HG02884 (cell line): ENCODE measurements at regions not wholly inside any gene's neighbourhood (a gene's known extent, or its start where the extent isn't known, plus 50 kb on each side); places are given as distances from the start of the nearest gene placed in this dataset.
"Not testable (repeated sequence)": the region's sequence is repeated elsewhere in the genome, so short reads cannot be mapped to it uniquely, and the experiment has no call there.

Source experiments
- ATAC-seq: cut with Tn5 transposase; IDR thresholded peaks from one replicate; pipeline ENCODE4 v1.9.1; 2021; ENCODE audit warnings: mild to moderate bottlenecking, moderate library complexity; ENCODE audit not compliant: unreplicated experiment

- ATAC-seq: no peak
These were observed 1619.6 kb upstream of the WWC1 start for GRCh38 chr5:166671811-166672210.

- ATAC-seq: no peak
These were observed 1619.0 kb upstream of the WWC1 start for GRCh38 chr5:166672431-166672830.

- no peak for ATAC-seq
These were observed 1613.6 kb upstream of the WWC1 start for GRCh38 chr5:166677891-166678290.

- no peak for ATAC-seq
These were observed 1612.1 kb upstream of the WWC1 start for GRCh38 chr5:166679331-166679730.

GRCh38 chr5:166695326-166695725, 1596.1 kb upstream of the WWC1 start:
- no peak for ATAC-seq

GRCh38 chr5:166708291-166708690, 1583.2 kb upstream of the WWC1 start:
- ATAC-seq: no peak

GRCh38 chr5:166709691-166710090, 1581.8 kb upstream of the WWC1 start:
- ATAC-seq: no peak

- ATAC-seq: no peak
These were observed 1581.2 kb upstream of the WWC1 start for GRCh38 chr5:166710271-166710670.

- no peak for ATAC-seq
These were observed 1578.8 kb upstream of the WWC1 start for GRCh38 chr5:166712447-166713185.

- no peak for ATAC-seq
These were observed 1578.2 kb upstream of the WWC1 start for GRCh38 chr5:166713295-166713694.

- ATAC-seq: no peak
These were observed 1574.5 kb upstream of the WWC1 start for GRCh38 chr5:166716856-166717492.

GRCh38 chr5:166719991-166720390, 1571.5 kb upstream of the WWC1 start:
- ATAC-seq: no peak

GRCh38 chr5:166722939-166723338, 1568.5 kb upstream of the WWC1 start:
- no peak for ATAC-seq

- no peak for ATAC-seq
These were observed 1567.2 kb upstream of the WWC1 start for GRCh38 chr5:166724284-166724683.

- ATAC-seq: no peak
These were observed 1565.9 kb upstream of the WWC1 start for GRCh38 chr5:166725593-166725992.

- ATAC-seq: no peak
These were observed 1565.0 kb upstream of the WWC1 start for GRCh38 chr5:166726406-166726805.

GRCh38 chr5:166742951-166743350, 1548.5 kb upstream of the WWC1 start:
- not testable (repeated sequence) for ATAC-seq

GRCh38 chr5:166746506-166746905, 1544.9 kb upstream of the WWC1 start:
- ATAC-seq: no peak

- ATAC-seq: no peak
These were observed 1541.1 kb upstream of the WWC1 start for GRCh38 chr5:166750376-166750775.

- ATAC-seq: no peak
These were observed 1533.3 kb upstream of the WWC1 start for GRCh38 chr5:166758151-166758550.

- ATAC-seq: no peak
These were observed 1523.6 kb upstream of the WWC1 start for GRCh38 chr5:166767858-166768257.

- ATAC-seq: no peak
These were observed 1522.9 kb upstream of the WWC1 start for GRCh38 chr5:166768536-166768935.

- no peak for ATAC-seq
These were observed 1518.7 kb upstream of the WWC1 start for GRCh38 chr5:166772770-166773169.
